Activated B cell treated with CpG ODN at 0.5 μM for 24 hours (primary cell): ENCODE measurements at regions not wholly inside any gene's neighbourhood (a gene's known extent, or its start where the extent isn't known, plus 50 kb on each side); places are given as distances from the start of the nearest gene placed in this dataset.

Experiments used
- ATAC-seq: fragments of 200-7000 bp; cut with Tn5 transposase; one replicate; pipeline ENCODE4 v1.10.0; 2021; ENCODE audit warnings: low read depth, mild to moderate bottlenecking, moderate library complexity
- CTCF ChIA-PET: fragments of 350-600 bp; sonication (Branson Sonifier 250); formaldehyde crosslinking; loops from one replicate; lab custom pipeline; 2021; ENCODE audit warnings: antibody characterized with exemption; lab: Charles Lee
- POLR2A ChIA-PET: fragments of 350-600 bp; sonication (Branson Sonifier 250); formaldehyde crosslinking; loops from one replicate; lab custom pipeline; 2021; ENCODE audit warnings: antibody characterized with exemption; lab: Charles Lee
- DNase-seq: peaks from one replicate; pipeline ENCODE4 v3.0.0; 2022
- H3K27ac Mint-ChIP-seq: one replicate; pipeline ENCODE4 v1.8.0; 2020; ENCODE audit warnings: mixed read lengths
- H3K27me3 Mint-ChIP-seq: one replicate; pipeline ENCODE4 v1.8.0; 2021; ENCODE audit warnings: mixed read lengths
- H3K36me3 Mint-ChIP-seq: one replicate; pipeline ENCODE4 v1.8.0; 2021; ENCODE audit warnings: low read depth, mixed read lengths
- H3K4me1 Mint-ChIP-seq: one replicate; pipeline ENCODE4 v1.8.0; 2021; ENCODE audit warnings: mixed read lengths
- H3K4me3 Mint-ChIP-seq: one replicate; pipeline ENCODE4 v1.8.0; 2020; ENCODE audit warnings: mild to moderate bottlenecking, mixed read lengths
- H3K9me3 Mint-ChIP-seq: one replicate; pipeline ENCODE4 v1.8.0; 2020; ENCODE audit warnings: mixed read lengths
- CTCF ChIP-seq: fragments of 200-600 bp; IDR thresholded peaks from one replicate; pipeline ENCODE4 v1.8.0; 2022; ENCODE audit warnings: antibody characterized with exemption, mild to moderate bottlenecking
- intact Hi-C: fragments of 100-400 bp; cut with micrococcal nuclease; formaldehyde crosslinking; loops from one replicate; pipeline ENCODE4 v1.15.1; 2024

GRCh38 chr12:93142881-93143280, 213.8 kb upstream of the EEA1 start:
- TF ChIP-seq CTCF: no peak
- Mint-ChIP-seq H3K9me3 (peaks cover 6% of the 10 kb centered on the region), H3K36me3 (no peaks in the 10 kb centered on the region), H3K4me1 (peaks cover 28% of the 10 kb centered on the region), H3K27me3 (no peaks in the 10 kb centered on the region), H3K4me3 (no peak overlapping the region), H3K27ac (no peak overlapping the region)
- POLR2A ChIA-PET: interaction anchor here (0.7 kb wide), 1 partner anchor 18 kb away, joined by 3 read pairs; no protein-coding TSS in a partner anchor
- no peak for ATAC-seq
- CTCF ChIA-PET: no interaction called here
- DNase-seq: no peak
- intact Hi-C loops: no loop called here

GRCh38 chr12:93144109-93144508, 215.0 kb upstream of the EEA1 start:
- no peaks in the 10 kb centered on the region for H3K27me3 Mint-ChIP-seq
- ATAC-seq: no peak
- POLR2A ChIA-PET: interaction anchor here (0.6 kb wide), 1 partner anchor 84 kb away, joined by 3 read pairs; no protein-coding TSS in a partner anchor
- no peak for DNase-seq
- intact Hi-C loops: no loop called here
- H3K4me1 Mint-ChIP-seq: peaks cover 16% of the 10 kb centered on the region
- no peak overlapping the region for H3K4me3 Mint-ChIP-seq
- no peak for TF ChIP-seq CTCF
- no peak overlapping the region for H3K27ac Mint-ChIP-seq
- peaks cover 6% of the 10 kb centered on the region for H3K9me3 Mint-ChIP-seq
- no peaks in the 10 kb centered on the region for H3K36me3 Mint-ChIP-seq
- CTCF ChIA-PET: no interaction called here

GRCh38 chr12:93145086-93145485, 216.0 kb upstream of the EEA1 start:
- ATAC-seq: no peak
- Mint-ChIP-seq H3K27ac (no peak overlapping the region), H3K4me3 (no peak overlapping the region), H3K4me1 (peaks cover 6% of the 10 kb centered on the region), H3K36me3 (no peaks in the 10 kb centered on the region), H3K9me3 (peaks cover 6% of the 10 kb centered on the region), H3K27me3 (no peaks in the 10 kb centered on the region)
- ChIA-PET POLR2A (no interaction called here), CTCF (no interaction called here)
- intact Hi-C loops: no loop called here
- no peak for DNase-seq
- no peak for TF ChIP-seq CTCF

GRCh38 chr12:93146263-93146939, 217.3 kb upstream of the EEA1 start:
- H3K27ac Mint-ChIP-seq: no peak overlapping the region
- CTCF ChIA-PET: no interaction called here
- no peak for ATAC-seq
- no peak for TF ChIP-seq CTCF
- H3K27me3 Mint-ChIP-seq: no peaks in the 10 kb centered on the region
- H3K4me1 Mint-ChIP-seq: peaks cover 5% of the 10 kb centered on the region
- POLR2A ChIA-PET: no interaction called here
- DNase-seq: no peak
- no peak overlapping the region for H3K4me3 Mint-ChIP-seq
- intact Hi-C loops: no loop called here
- H3K9me3 Mint-ChIP-seq: peaks cover 2% of the 10 kb centered on the region
- no peaks in the 10 kb centered on the region for H3K36me3 Mint-ChIP-seq

GRCh38 chr12:93146970-93147369, 217.9 kb upstream of the EEA1 start:
- no peak for ATAC-seq
- no peak for TF ChIP-seq CTCF
- no peaks in the 10 kb centered on the region for H3K27me3 Mint-ChIP-seq
- intact Hi-C loops: no loop called here
- H3K4me3 Mint-ChIP-seq: no peak overlapping the region
- H3K4me1 Mint-ChIP-seq: peaks cover 5% of the 10 kb centered on the region
- no peaks in the 10 kb centered on the region for H3K36me3 Mint-ChIP-seq
- ChIA-PET POLR2A (no interaction called here), CTCF (no interaction called here)
- no peak for DNase-seq
- peaks cover 2% of the 10 kb centered on the region for H3K9me3 Mint-ChIP-seq
- H3K27ac Mint-ChIP-seq: no peak overlapping the region
